ENCODE measurements at regions not wholly inside any gene's neighbourhood (a gene's known extent, or its start where the extent isn't known, plus 50 kb on each side); places are given as distances from the start of the nearest gene placed in this dataset.

- H3K4me3 ChIP-seq (ENCODE audit: insufficient read depth, low read length, poor library complexity, severe bottlenecking) = no peak overlapping the region
- no peaks in the 10 kb centered on the region for H3K27me3 ChIP-seq (ENCODE audit: low read length)
- H3K4me2 ChIP-seq (ENCODE audit: low read depth, low read length, poor library complexity, severe bottlenecking) = no peak overlapping the region
- TF ChIP-seq CTCF (IDR thresholded peaks at IDR 0.05; ENCODE audit: insufficient read depth, low read length, poor library complexity, severe bottlenecking) (no peak), EZH2phosphoT487 (conservative IDR thresholded peaks at IDR 0.05; ENCODE audit: low read length) (no peak)
- H3K9me3 ChIP-seq (ENCODE audit: insufficient read depth, low read length) = no peaks in the 10 kb centered on the region
- no peaks in the 10 kb centered on the region for H3K36me3 ChIP-seq (ENCODE audit: low read length)
- H2AFZ ChIP-seq (ENCODE audit: low read depth, low read length, severe bottlenecking) = no peak overlapping the region
- peaks cover 43% of the 10 kb centered on the region for H4K20me1 ChIP-seq (ENCODE audit: low read depth, low read length)
- H3F3A ChIP-seq (ENCODE audit: insufficient read depth) = no peaks in the 10 kb centered on the region
- H3K9me2 ChIP-seq (replicated peaks; ENCODE audit: insufficient read depth, low read length) = no peaks in the 10 kb centered on the region
- no peak overlapping the region for H3K27ac ChIP-seq (ENCODE audit: low read depth, low read length)
- no peak overlapping the region for H3K9ac ChIP-seq (ENCODE audit: low read length)
- H3K79me2 ChIP-seq (ENCODE audit: insufficient read depth, low read length) = peaks cover 30% of the 10 kb centered on the region; the same call in 1 of the 2 replicates
These were observed 463.1 kb downstream of the SHQ1 start for GRCh38 chr3:72385167-72385566.

- Histone ChIP-seq H3K27me3 (ENCODE audit: low read length) (no peaks in the 10 kb centered on the region), H3K9me2 (replicated peaks; ENCODE audit: insufficient read depth, low read length) (no peaks in the 10 kb centered on the region), H3F3A (ENCODE audit: insufficient read depth) (no peaks in the 10 kb centered on the region), H3K4me2 (ENCODE audit: low read depth, low read length, poor library complexity, severe bottlenecking) (no peak overlapping the region), H3K9ac (ENCODE audit: low read length) (no peak overlapping the region), H3K27ac (ENCODE audit: low read depth, low read length) (no peak overlapping the region), H3K4me3 (ENCODE audit: insufficient read depth, low read length, poor library complexity, severe bottlenecking) (no peak overlapping the region), H3K9me3 (ENCODE audit: insufficient read depth, low read length) (no peaks in the 10 kb centered on the region), H4K20me1 (ENCODE audit: low read depth, low read length) (peaks cover 37% of the 10 kb centered on the region), H3K36me3 (ENCODE audit: low read length) (no peaks in the 10 kb centered on the region), H2AFZ (ENCODE audit: low read depth, low read length, severe bottlenecking) (no peak overlapping the region), H3K79me2 (ENCODE audit: insufficient read depth, low read length) (peaks cover 25% of the 10 kb centered on the region; the same call in 1 of the 2 replicates)
- no peak for TF ChIP-seq CTCF (IDR thresholded peaks at IDR 0.05; ENCODE audit: insufficient read depth, low read length, poor library complexity, severe bottlenecking)
- TF ChIP-seq EZH2phosphoT487 (conservative IDR thresholded peaks at IDR 0.05; ENCODE audit: low read length) = no peak
These were observed 463.6 kb downstream of the SHQ1 start for GRCh38 chr3:72384602-72385001.

- no peaks in the 10 kb centered on the region for H3K9me2 ChIP-seq (replicated peaks; ENCODE audit: insufficient read depth, low read length)
- peaks cover 25% of the 10 kb centered on the region; the same call in 1 of the 2 replicates for H3K79me2 ChIP-seq (ENCODE audit: insufficient read depth, low read length)
- no peak overlapping the region for H3K4me3 ChIP-seq (ENCODE audit: insufficient read depth, low read length, poor library complexity, severe bottlenecking)
- no peak overlapping the region for H3K9ac ChIP-seq (ENCODE audit: low read length)
- H3K36me3 ChIP-seq (ENCODE audit: low read length) = no peaks in the 10 kb centered on the region
- no peaks in the 10 kb centered on the region for H3F3A ChIP-seq (ENCODE audit: insufficient read depth)
- H3K4me2 ChIP-seq (ENCODE audit: low read depth, low read length, poor library complexity, severe bottlenecking) = no peak overlapping the region
- H3K27me3 ChIP-seq (ENCODE audit: low read length) = no peaks in the 10 kb centered on the region
- no peaks in the 10 kb centered on the region for H3K9me3 ChIP-seq (ENCODE audit: insufficient read depth, low read length)
- H3K27ac ChIP-seq (ENCODE audit: low read depth, low read length) = no peak overlapping the region
- TF ChIP-seq CTCF (IDR thresholded peaks at IDR 0.05; ENCODE audit: insufficient read depth, low read length, poor library complexity, severe bottlenecking) = no peak
- no peak for TF ChIP-seq EZH2phosphoT487 (conservative IDR thresholded peaks at IDR 0.05; ENCODE audit: low read length)
- H2AFZ ChIP-seq (ENCODE audit: low read depth, low read length, severe bottlenecking) = no peak overlapping the region
- H4K20me1 ChIP-seq (ENCODE audit: low read depth, low read length) = peaks cover 30% of the 10 kb centered on the region
These were observed 464.4 kb downstream of the SHQ1 start for GRCh38 chr3:72383883-72384282.

Measured in SU-DHL-6 (cell line).